ENCODE measurements at regions not wholly inside any gene's neighbourhood (a gene's known extent, or its start where the extent isn't known, plus 50 kb on each side); places are given as distances from the start of the nearest gene placed in this dataset.

GRCh38 chr2:155494744-155495143, 796.2 kb downstream of the KCNJ3 start:
- no peak overlapping the region; the same call in 1 of the 2 replicates for H3K27ac Mint-ChIP-seq
- H3K79me2 ChIP-seq (replicated peaks; ENCODE audit: insufficient read depth), result no peaks in the 10 kb centered on the region
- TF ChIP-seq EZH2phosphoT487 (IDR thresholded peaks at IDR 0.05; ENCODE audit: unreplicated experiment) (no peak), ZNF331 (CRISPR knock-in tag; IDR thresholded peaks at IDR 0.05; ENCODE audit: low read depth) (no peak), ETS1 (IDR thresholded peaks at IDR 0.05) (no peak), STAT1 (IDR thresholded peaks at IDR 0.05; ENCODE audit: unreplicated experiment) (no peak), REST (IDR thresholded peaks at IDR 0.05; ENCODE audit: unreplicated experiment) (no peak), CTCF (conservative IDR thresholded peaks at IDR 0.05; ENCODE audit: low read depth in 2 of 2) (no peak), JUNB (IDR thresholded peaks at IDR 0.05; ENCODE audit: unreplicated experiment) (no peak), CREB1 (CRISPR knock-in tag; IDR thresholded peaks at IDR 0.05; ENCODE audit: low read depth) (no peak), ZNF462 (CRISPR knock-in tag; IDR thresholded peaks at IDR 0.05) (no peak), NANOG (IDR thresholded peaks at IDR 0.05; ENCODE audit: borderline replicate concordance) (no peak), POLR2AphosphoS5 (IDR thresholded peaks at IDR 0.05; ENCODE audit: low read depth) (no peak), EZH2 (IDR thresholded peaks at IDR 0.05; ENCODE audit: low read depth, unreplicated experiment) (no peak), ZNF114 (CRISPR knock-in tag; IDR thresholded peaks at IDR 0.05) (no peak)
- no peak overlapping the region for H2AFZ ChIP-seq
- DNase-seq (ENCODE audit: low spot score) (no peak), ATAC-seq (peak; percentile 64)
- H3K4me2 ChIP-seq, result no peak overlapping the region
- H3K4me1 Mint-ChIP-seq, result peaks cover 6% of the 10 kb centered on the region
- H3K9me3 Mint-ChIP-seq, result peaks cover 4% of the 10 kb centered on the region; the same call in 2 of the 3 replicates
- no peaks in the 10 kb centered on the region for H3F3A ChIP-seq (replicated peaks; ENCODE audit: low read depth)
- peaks cover 2% of the 10 kb centered on the region for H3K27me3 Mint-ChIP-seq (ENCODE audit: insufficient read depth, low read depth, poor library complexity)
- no peaks in the 10 kb centered on the region for H3K9me2 ChIP-seq (ENCODE audit: insufficient read depth)
- no peak overlapping the region for H3K27ac ChIP-seq (ENCODE audit: low read depth)
- H3K36me3 Mint-ChIP-seq (ENCODE audit: low read depth), result peaks cover 2% of the 10 kb centered on the region; the same call in 1 of the 3 replicates
- no peaks in the 10 kb centered on the region for H4K20me1 ChIP-seq (replicated peaks; ENCODE audit: insufficient read depth)
- no peaks in the 10 kb centered on the region for H3K36me3 ChIP-seq (ENCODE audit: insufficient read depth)
- no peak overlapping the region for H3K4me3 Mint-ChIP-seq
- H3K4me1 ChIP-seq (ENCODE audit: insufficient read depth), result no peaks in the 10 kb centered on the region
- no peak overlapping the region for H3K4me3 ChIP-seq
- H3K27me3 ChIP-seq (ENCODE audit: insufficient read depth), result no peaks in the 10 kb centered on the region

All from GM23338 (cell line).